Choroid plexus epithelial cell (primary cell): ENCODE measurements at regions not wholly inside any gene's neighbourhood (a gene's known extent, or its start where the extent isn't known, plus 50 kb on each side); places are given as distances from the start of the nearest gene placed in this dataset.
A peak's percentile ranks its signal among the peaks of the same experiment; 100 is the strongest.

Experiments
- DNase-seq: peaks from one replicate; pipeline ENCODE4 v3.0.0-alpha.2; 2010; ENCODE audit warnings: low read depth
- H3K4me3 ChIP-seq: 2 replicates; pipeline ENCODE4 v1.5.1; 2011; ENCODE audit warnings: low read depth, mild to moderate bottlenecking, control low read depth, low read length, moderate library complexity
- CTCF ChIP-seq: conservative IDR thresholded peaks from 2 replicates; pipeline ENCODE4 v1.5.1; 2011; ENCODE audit warnings: low read depth, mild to moderate bottlenecking, control low read depth, inconsistent platforms, low read length, moderate library complexity

GRCh38 chr2:146135245-146135644 is 1615.3 kb upstream of the ZEB2 start:
- TF ChIP-seq CTCF = no peak
- H3K4me3 ChIP-seq = no peak overlapping the region
- no peak for DNase-seq

- peak; percentile 18 for DNase-seq
- no peak overlapping the region for H3K4me3 ChIP-seq
- TF ChIP-seq CTCF = no peak
Measured at GRCh38 chr2:146131785-146132184, 1611.9 kb upstream of the ZEB2 start.

- no peak for TF ChIP-seq CTCF
- no peak overlapping the region for H3K4me3 ChIP-seq
- no peak for DNase-seq
Measured at GRCh38 chr2:146131048-146131447, 1611.1 kb upstream of the ZEB2 start.

- no peak overlapping the region for H3K4me3 ChIP-seq
- no peak for DNase-seq
- no peak for TF ChIP-seq CTCF
Measured at GRCh38 chr2:146130290-146130689, 1610.4 kb upstream of the ZEB2 start.

GRCh38 chr2:146129231-146129630 is 1609.3 kb upstream of the ZEB2 start:
- DNase-seq = peak; percentile 65
- no peak for TF ChIP-seq CTCF
- no peak overlapping the region for H3K4me3 ChIP-seq

- no peak overlapping the region for H3K4me3 ChIP-seq
- no peak for DNase-seq
- TF ChIP-seq CTCF = no peak
Measured at GRCh38 chr2:146128216-146128615, 1608.3 kb upstream of the ZEB2 start.

- H3K4me3 ChIP-seq = no peak overlapping the region
- no peak for DNase-seq
- no peak for TF ChIP-seq CTCF
Measured at GRCh38 chr2:146125551-146125950, 1605.6 kb upstream of the ZEB2 start.
